Gastrocnemius medialis (tissue), 4 donors: ENCODE measurements at regions not wholly inside any gene's neighbourhood (a gene's known extent, or its start where the extent isn't known, plus 50 kb on each side); places are given as distances from the start of the nearest gene placed in this dataset.

Experiments
- ATAC-seq, 2 donors: fragments of 150-250 bp; one replicate each; pipeline ENCODE4 v1.9.1; 2016
- DNase-seq, 2 donors: peaks; one replicate each; pipeline ENCODE4 v3.0.0-alpha.2; 2019
- H3K27ac ChIP-seq, 4 donors: fragments of 200-600 bp; sonication (generic); 1 replicate in 1 of 4; 2 replicates in 3 of 4; pipeline ENCODE4 v1.5.1; 2016 to 2018; ENCODE audit warnings: mild to moderate bottlenecking in 2 of 4, moderate library complexity in 1 of 4
- H3K27me3 ChIP-seq, 3 donors: fragments of 200-600 bp; sonication (generic) in 2 of 3; 1 replicate in 1 of 3; 2 replicates in 2 of 3; pipeline versions ENCODE4 v1.5.1 to v1.6.0; 2016 to 2019; ENCODE audit warnings: mild to moderate bottlenecking in 1 of 3, moderate library complexity in 1 of 3
- H3K36me3 ChIP-seq, 2 donors: fragments of 200-600 bp; sonication (generic) in 1 of 2; one replicate each; pipeline ENCODE4 v1.5.1; 2017 to 2018
- H3K4me1 ChIP-seq, 2 donors: fragments of 200-600 bp; sonication (generic) in 1 of 2; one replicate each; pipeline ENCODE4 v1.5.1; 2016 to 2017; ENCODE audit warnings: mild to moderate bottlenecking in 2 of 2
- H3K4me3 ChIP-seq, 4 donors: fragments of 200-600 bp; sonication (generic) in 3 of 4; 1 replicate in 1 of 4; 2 replicates in 3 of 4; pipeline ENCODE4 v1.5.1; 2016 to 2019; ENCODE audit warnings: mild to moderate bottlenecking in 2 of 4
- H3K9me3 ChIP-seq, 3 donors: fragments of 200-600 bp; sonication (generic) in 2 of 3; 1 replicate in 1 of 3; 2 replicates in 2 of 3; pipeline ENCODE4 v1.5.1; 2016 to 2019
- CTCF ChIP-seq, 5 experiments: fragments of 450-650 bp in 3 of 5; fragments of 200-600 bp in 2 of 5; sonication (generic) in 2 of 5; IDR thresholded peaks in 4 of 5; conservative IDR thresholded peaks in 1 of 5; 1 replicate in 4 of 5; 2 replicates in 1 of 5; pipeline ENCODE4 v1.5.1; 2016 to 2019; ENCODE audit warnings: antibody characterized with exemption in 5 of 5, mild to moderate bottlenecking in 3 of 5, moderate library complexity in 3 of 5
- POLR2A ChIP-seq, 2 donors: fragments of 450-650 bp; IDR thresholded peaks; one replicate each; pipeline ENCODE4 v1.6.1; 2017; ENCODE audit warnings: antibody characterized with exemption in 2 of 2, mild to moderate bottlenecking in 2 of 2, moderate library complexity in 2 of 2
- in situ Hi-C, 4 donors: fragments of 200-750 bp; cut with MboI; loops; one replicate each; pipeline versions ENCODE4 v1.15.0 to v1.8.0; 2017; ENCODE audit warnings: low sequenced_read_pairs in 4 of 4
- intact Hi-C: fragments of 100-400 bp; cut with DNase I; formaldehyde crosslinking; loops from one replicate; pipeline ENCODE4 v1.15.1; 2023; ENCODE audit warnings: low total_unique reads

- H3K4me3 ChIP-seq: no peak overlapping the region
- TF ChIP-seq POLR2A (IDR thresholded peaks at IDR 0.05) (no peak), CTCF (IDR thresholded peaks at IDR 0.05 in 4 of 5, conservative IDR thresholded peaks at IDR 0.05 in 1 of 5) (no peak)
- intact Hi-C loops (no loop called here), in situ Hi-C loops (no loop called here)
- DNase-seq: no peak
- no peaks in the 10 kb centered on the region for H3K36me3 ChIP-seq
- H3K4me1 ChIP-seq: no peaks in the 10 kb centered on the region
- ATAC-seq: no peak
- no peak overlapping the region for H3K27ac ChIP-seq
- peaks cover 0 to 7% (median 0%) of the 10 kb centered on the region in 3 donors for H3K9me3 ChIP-seq
- H3K27me3 ChIP-seq: no peaks in the 10 kb centered on the region
These were observed 576.5 kb downstream of the ZNF385D start for GRCh38 chr3:21174461-21174860.

DNA sequence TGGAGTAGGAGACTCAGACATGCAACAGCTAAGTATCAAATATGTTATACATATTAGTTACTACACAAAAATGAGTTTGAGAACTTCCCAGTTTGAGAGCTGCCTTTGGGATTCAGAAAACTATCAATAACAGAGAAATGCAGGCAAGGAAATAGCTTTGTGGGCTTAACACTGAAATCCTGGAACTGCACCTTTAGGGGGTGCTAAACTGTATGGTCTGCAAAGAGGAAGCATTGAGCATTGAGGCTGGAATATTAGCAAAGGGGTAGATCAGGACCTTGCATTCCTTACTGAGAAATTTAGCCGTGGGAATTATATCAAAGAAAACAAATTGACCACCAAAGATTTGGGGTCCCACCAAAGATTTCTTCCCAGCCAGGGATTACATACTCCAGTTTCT is 580.0 kb downstream of the ZNF385D start:
- H3K27ac ChIP-seq: no peak overlapping the region
- DNase-seq: no peak
- no peaks in the 10 kb centered on the region for H3K9me3 ChIP-seq
- in situ Hi-C loops: no loop called here
- no peaks in the 10 kb centered on the region for H3K36me3 ChIP-seq
- intact Hi-C loops: no loop called here
- no peak overlapping the region for H3K4me3 ChIP-seq
- ATAC-seq: no peak
- TF ChIP-seq CTCF (IDR thresholded peaks at IDR 0.05 in 4 of 5, conservative IDR thresholded peaks at IDR 0.05 in 1 of 5): peak in 1 of 5 experiments; percentile 31
- no peak for TF ChIP-seq POLR2A (IDR thresholded peaks at IDR 0.05)
- no peaks in the 10 kb centered on the region for H3K27me3 ChIP-seq
- H3K4me1 ChIP-seq: no peaks in the 10 kb centered on the region

DNA sequence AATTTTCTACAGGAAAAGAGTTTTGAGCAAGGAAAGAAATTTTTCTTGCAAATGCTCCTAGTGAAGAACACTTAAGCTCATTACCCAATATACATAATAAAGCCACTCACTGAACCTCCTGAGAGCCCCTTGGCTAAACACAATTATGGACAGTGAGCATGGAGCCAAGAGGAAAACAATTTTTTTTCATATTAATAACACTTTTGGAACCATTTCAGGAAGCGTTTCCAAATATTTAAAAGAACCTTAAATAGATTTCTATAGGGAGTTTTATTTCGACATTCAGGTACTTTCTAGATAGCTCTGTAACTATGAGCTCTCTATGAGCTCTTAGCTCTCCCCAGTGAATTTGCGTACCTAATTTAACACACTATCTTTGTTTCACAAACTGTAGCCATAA is 581.1 kb downstream of the ZNF385D start:
- Histone ChIP-seq H3K9me3 (no peaks in the 10 kb centered on the region), H3K36me3 (no peaks in the 10 kb centered on the region), H3K27me3 (no peaks in the 10 kb centered on the region), H3K4me1 (no peaks in the 10 kb centered on the region), H3K4me3 (no peak overlapping the region), H3K27ac (no peak overlapping the region)
- ATAC-seq (no peak), DNase-seq (no peak)
- intact Hi-C loops: no loop called here
- in situ Hi-C loops: no loop called here
- TF ChIP-seq CTCF (IDR thresholded peaks at IDR 0.05 in 4 of 5, conservative IDR thresholded peaks at IDR 0.05 in 1 of 5) (no peak), POLR2A (IDR thresholded peaks at IDR 0.05) (no peak)

DNA sequence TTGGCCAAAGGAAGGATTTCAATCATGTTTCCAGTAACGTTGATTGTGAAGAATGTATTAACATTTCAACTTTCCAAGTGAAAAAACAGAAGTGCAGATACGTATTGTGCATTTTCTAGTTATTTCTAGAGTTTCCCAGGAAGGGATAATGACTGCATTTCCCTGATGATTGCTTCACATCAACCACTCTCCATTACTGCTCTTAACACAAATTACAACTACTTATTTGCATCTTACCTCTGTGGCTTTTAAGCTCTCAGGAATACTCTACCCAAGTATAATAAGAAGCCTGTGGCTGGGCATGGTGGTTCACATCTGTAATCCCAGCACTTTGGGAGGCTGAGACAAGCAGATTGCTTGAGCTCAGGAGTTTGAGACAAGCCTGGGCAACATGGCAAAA is 582.5 kb downstream of the ZNF385D start:
- Histone ChIP-seq H3K4me1 (no peaks in the 10 kb centered on the region), H3K4me3 (no peak overlapping the region), H3K27me3 (no peaks in the 10 kb centered on the region), H3K9me3 (no peaks in the 10 kb centered on the region), H3K36me3 (no peaks in the 10 kb centered on the region), H3K27ac (no peak overlapping the region)
- DNase-seq (no peak), ATAC-seq (no peak)
- in situ Hi-C loops: no loop called here
- TF ChIP-seq POLR2A (IDR thresholded peaks at IDR 0.05) (no peak), CTCF (IDR thresholded peaks at IDR 0.05 in 4 of 5, conservative IDR thresholded peaks at IDR 0.05 in 1 of 5) (no peak)
- intact Hi-C loops: no loop called here

DNA sequence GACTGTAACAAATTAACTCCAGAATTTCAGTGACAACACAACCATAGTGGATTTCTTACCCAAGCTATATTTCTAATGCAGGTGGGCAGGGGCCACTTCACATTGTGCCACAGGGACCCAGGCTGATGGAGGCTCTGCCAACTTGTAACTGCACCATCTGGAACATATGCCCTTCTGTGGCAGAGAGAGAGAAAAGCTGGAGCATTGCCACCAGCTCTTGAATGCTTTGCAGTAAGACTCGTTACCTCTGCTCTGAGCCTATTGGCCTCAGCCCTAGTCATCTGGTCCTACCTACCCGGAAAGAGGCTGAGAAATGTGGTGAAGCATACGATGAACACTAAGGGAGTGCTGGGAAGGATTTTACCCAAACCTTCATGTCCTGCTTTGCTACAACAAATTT is 587.1 kb downstream of the ZNF385D start:
- TF ChIP-seq CTCF (IDR thresholded peaks at IDR 0.05 in 4 of 5, conservative IDR thresholded peaks at IDR 0.05 in 1 of 5) (no peak), POLR2A (IDR thresholded peaks at IDR 0.05) (no peak)
- Histone ChIP-seq H3K27ac (no peak overlapping the region), H3K4me1 (no peaks in the 10 kb centered on the region), H3K4me3 (no peak overlapping the region), H3K36me3 (no peaks in the 10 kb centered on the region), H3K27me3 (no peaks in the 10 kb centered on the region), H3K9me3 (no peaks in the 10 kb centered on the region)
- intact Hi-C loops (no loop called here), in situ Hi-C loops (no loop called here)
- ATAC-seq: no peak
- no peak for DNase-seq
